Smooth muscle cell (in vitro differentiated cells): ENCODE measurements at regions not wholly inside any gene's neighbourhood (a gene's known extent, or its start where the extent isn't known, plus 50 kb on each side); places are given as distances from the start of the nearest gene placed in this dataset.
"Not testable (repeated sequence)": the region's sequence is repeated elsewhere in the genome, so short reads cannot be mapped to it uniquely, and the experiment has no call there.

Source experiments
- DNase-seq: peaks from one replicate; lab custom pipeline; 2025; ENCODE audit not compliant: unreplicated experiment; lab: John Stamatoyannopoulos, UW
- H2AFZ ChIP-seq: fragments of 200-600 bp; sonication (generic); 2 replicates; pipeline ENCODE4 v1.6.0; 2016; ENCODE audit warnings: antibody characterized with exemption, low read depth, mild to moderate bottlenecking
- H3F3A ChIP-seq: fragments of 200-600 bp; sonication (generic); 2 replicates; pipeline ENCODE4 v1.6.0; 2017; ENCODE audit warnings: antibody characterized with exemption, low read depth
- H3K27ac ChIP-seq: fragments of 200-600 bp; sonication (generic); 2 replicates; pipeline ENCODE4 v1.5.1; 2016; ENCODE audit warnings: low read depth, mild to moderate bottlenecking
- H3K27me3 ChIP-seq: fragments of 200-600 bp; sonication (generic); 2 replicates; pipeline ENCODE4 v1.6.1; 2016; ENCODE audit warnings: low read depth, mild to moderate bottlenecking
- H3K36me3 ChIP-seq: fragments of 200-600 bp; sonication (generic); 2 replicates; pipeline ENCODE4 v1.5.1; 2016; ENCODE audit warnings: low read depth
- H3K4me1 ChIP-seq: fragments of 200-600 bp; sonication (generic); 2 replicates; pipeline ENCODE4 v1.5.1; 2016; ENCODE audit warnings: low read depth
- H3K4me2 ChIP-seq: fragments of 200-600 bp; sonication (generic); 2 replicates; pipeline ENCODE4 v1.6.0; 2016; ENCODE audit warnings: mild to moderate bottlenecking
- H3K4me3 ChIP-seq: fragments of 200-600 bp; sonication (generic); 2 replicates; pipeline ENCODE4 v1.5.1; 2016; ENCODE audit warnings: mild to moderate bottlenecking
- H3K79me2 ChIP-seq: fragments of 200-600 bp; sonication (generic); 2 replicates; pipeline ENCODE4 v1.6.0; 2016; ENCODE audit warnings: low read depth, mild to moderate bottlenecking
- H3K9ac ChIP-seq: fragments of 200-600 bp; sonication (generic); 2 replicates; pipeline ENCODE4 v1.6.0; 2016; ENCODE audit warnings: low read depth
- H3K9me3 ChIP-seq: fragments of 200-600 bp; sonication (generic); replicated peaks from 2 replicates; pipeline ENCODE4 v1.5.1; 2016; ENCODE audit warnings: low read depth
- H4K20me1 ChIP-seq: fragments of 200-600 bp; sonication (generic); 2 replicates; pipeline ENCODE4 v1.6.0; 2016; ENCODE audit warnings: low read depth
- CTCF ChIP-seq: fragments of 200-600 bp; sonication (generic); IDR thresholded peaks from 2 replicates; pipeline ENCODE4 v1.5.1; 2017; ENCODE audit warnings: borderline replicate concordance, mild to moderate bottlenecking, antibody characterized with exemption; ENCODE audit not compliant: insufficient read depth, poor library complexity, severe bottlenecking
- WGBS: methylation state at CpG from one replicate; pipeline ENCODE4 v1.1.7; 2016; ENCODE audit warnings: low lambda C conversion rate; 5-methylcytosine and 5-hydroxymethylcytosine counted together

DNA sequence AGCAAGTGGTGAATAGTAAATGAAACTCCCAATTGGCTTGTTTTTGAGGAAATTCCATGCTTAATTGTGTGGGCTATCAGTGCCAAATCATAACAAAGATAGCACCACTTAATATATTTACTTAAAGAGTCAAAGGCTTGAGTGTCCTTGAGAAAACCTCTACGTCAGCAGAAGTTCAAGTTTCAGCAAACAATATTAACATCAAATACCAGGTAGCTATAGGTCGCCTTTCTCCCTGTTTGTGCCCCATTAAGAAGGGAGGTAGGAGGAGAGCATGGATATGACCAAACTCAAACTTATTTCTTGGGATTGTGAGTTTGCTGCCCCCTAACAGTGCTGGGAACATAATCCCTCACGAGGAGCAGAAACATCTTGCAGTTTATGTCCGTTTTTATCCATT, 105.6 kb upstream of the SYN3 start:
- no peak overlapping the region for H3K4me2 ChIP-seq
- no peak for TF ChIP-seq CTCF
- H3K36me3 ChIP-seq: no peaks in the 10 kb centered on the region
- no peak for DNase-seq
- no peaks in the 10 kb centered on the region for H3K79me2 ChIP-seq
- H3K27me3 ChIP-seq: peaks cover 3% of the 10 kb centered on the region
- H3K9me3 ChIP-seq: no peaks in the 10 kb centered on the region
- no peak overlapping the region for H3K9ac ChIP-seq
- no peak overlapping the region for H3K4me3 ChIP-seq
- no peaks in the 10 kb centered on the region for H4K20me1 ChIP-seq
- WGBS: 60% methylated on average over 4 of the region's 4 CpGs
- H3K27ac ChIP-seq: no peak overlapping the region
- no peaks in the 10 kb centered on the region for H3K4me1 ChIP-seq
- H3F3A ChIP-seq: no peaks in the 10 kb centered on the region
- H2AFZ ChIP-seq: no peak overlapping the region

DNA sequence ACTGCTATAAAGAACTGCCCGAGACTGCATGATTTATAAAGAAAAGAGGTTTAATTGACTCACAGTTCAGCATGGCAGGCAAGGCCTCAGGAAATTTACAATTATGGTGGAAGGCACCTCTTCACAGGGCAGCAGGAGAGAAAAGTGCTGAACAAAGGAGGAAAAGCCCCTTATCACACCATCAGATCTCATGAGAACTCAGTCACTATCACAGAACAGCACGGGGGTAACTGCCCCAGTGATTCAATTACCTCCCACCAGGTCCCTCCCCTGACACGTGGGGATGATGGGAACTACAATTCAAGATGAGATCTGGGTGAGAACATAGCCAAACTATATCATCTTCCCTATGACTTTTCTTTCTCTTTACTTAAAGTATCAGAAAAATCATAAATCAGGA, 104.0 kb upstream of the SYN3 start:
- Histone ChIP-seq H3F3A (no peaks in the 10 kb centered on the region), H4K20me1 (no peaks in the 10 kb centered on the region), H3K4me1 (no peaks in the 10 kb centered on the region), H3K4me3 (no peak overlapping the region), H3K36me3 (no peaks in the 10 kb centered on the region), H3K9ac (no peak overlapping the region), H3K27ac (no peak overlapping the region), H3K4me2 (no peak overlapping the region), H3K79me2 (no peaks in the 10 kb centered on the region), H2AFZ (no peak overlapping the region), H3K27me3 (peaks cover 3% of the 10 kb centered on the region), H3K9me3 (no peaks in the 10 kb centered on the region)
- WGBS: 51% methylated on average over 3 of the region's 3 CpGs
- no peak for TF ChIP-seq CTCF
- DNase-seq: no peak

DNA sequence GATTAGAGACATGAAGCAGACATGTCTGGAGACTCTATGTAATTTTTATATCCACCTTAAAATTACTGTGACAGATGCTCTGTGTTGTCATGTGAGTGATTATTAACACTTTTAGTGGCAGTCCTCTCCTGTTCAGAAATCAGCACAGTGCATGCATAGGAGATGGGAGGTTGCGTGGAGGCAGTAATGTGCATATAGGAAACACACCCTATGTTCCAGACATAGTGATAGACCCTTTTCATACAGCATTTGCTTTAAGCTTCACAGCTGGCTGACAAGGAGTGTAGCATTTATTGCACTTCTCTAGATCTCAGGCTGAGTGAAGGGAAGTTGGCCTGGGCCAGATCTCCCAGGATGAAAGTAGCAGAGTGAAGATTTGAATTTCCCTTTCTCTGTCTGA, 102.3 kb upstream of the SYN3 start:
- no peak overlapping the region for H3K4me2 ChIP-seq
- H3F3A ChIP-seq: no peaks in the 10 kb centered on the region
- no peak overlapping the region for H3K9ac ChIP-seq
- no peaks in the 10 kb centered on the region for H3K9me3 ChIP-seq
- no peaks in the 10 kb centered on the region for H3K79me2 ChIP-seq
- H3K27me3 ChIP-seq: no peaks in the 10 kb centered on the region
- no peaks in the 10 kb centered on the region for H3K36me3 ChIP-seq
- no peak overlapping the region for H2AFZ ChIP-seq
- H3K27ac ChIP-seq: no peak overlapping the region
- H3K4me3 ChIP-seq: no peak overlapping the region
- TF ChIP-seq CTCF: no peak
- 96% methylated on average over 1 of the region's 1 CpG for WGBS
- no peaks in the 10 kb centered on the region for H3K4me1 ChIP-seq
- DNase-seq: no peak
- H4K20me1 ChIP-seq: no peaks in the 10 kb centered on the region

- not testable (repeated sequence) for H3K36me3 ChIP-seq, H3K9ac ChIP-seq, H4K20me1 ChIP-seq, H2AFZ ChIP-seq, H3K9me3 ChIP-seq, DNase-seq, H3K4me3 ChIP-seq, H3F3A ChIP-seq, H3K27ac ChIP-seq, H3K4me1 ChIP-seq, H3K79me2 ChIP-seq, H3K4me2 ChIP-seq, H3K27me3 ChIP-seq
- 59% methylated on average over 1 of the region's 1 CpG for WGBS
These were observed 96.8 kb upstream of the SYN3 start for GRCh38 chr22:33154967-33155366.
